Activated B cell treated with CpG ODN at 0.5 μM for 24 hours (primary cell): ENCODE measurements at regions not wholly inside any gene's neighbourhood (a gene's known extent, or its start where the extent isn't known, plus 50 kb on each side); places are given as distances from the start of the nearest gene placed in this dataset.

Experiments
- ATAC-seq: fragments of 200-7000 bp; cut with Tn5 transposase; one replicate; pipeline ENCODE4 v1.10.0; 2021; ENCODE audit warnings: low read depth, mild to moderate bottlenecking, moderate library complexity
- CTCF ChIA-PET: fragments of 350-600 bp; sonication (Branson Sonifier 250); formaldehyde crosslinking; loops from one replicate; lab custom pipeline; 2021; ENCODE audit warnings: antibody characterized with exemption; lab: Charles Lee
- POLR2A ChIA-PET: fragments of 350-600 bp; sonication (Branson Sonifier 250); formaldehyde crosslinking; loops from one replicate; lab custom pipeline; 2021; ENCODE audit warnings: antibody characterized with exemption; lab: Charles Lee
- DNase-seq: peaks from one replicate; pipeline ENCODE4 v3.0.0; 2022
- H3K27ac Mint-ChIP-seq: one replicate; pipeline ENCODE4 v1.8.0; 2020; ENCODE audit warnings: mixed read lengths
- H3K27me3 Mint-ChIP-seq: one replicate; pipeline ENCODE4 v1.8.0; 2021; ENCODE audit warnings: mixed read lengths
- H3K36me3 Mint-ChIP-seq: one replicate; pipeline ENCODE4 v1.8.0; 2021; ENCODE audit warnings: low read depth, mixed read lengths
- H3K4me1 Mint-ChIP-seq: one replicate; pipeline ENCODE4 v1.8.0; 2021; ENCODE audit warnings: mixed read lengths
- H3K4me3 Mint-ChIP-seq: one replicate; pipeline ENCODE4 v1.8.0; 2020; ENCODE audit warnings: mild to moderate bottlenecking, mixed read lengths
- H3K9me3 Mint-ChIP-seq: one replicate; pipeline ENCODE4 v1.8.0; 2020; ENCODE audit warnings: mixed read lengths
- CTCF ChIP-seq: fragments of 200-600 bp; IDR thresholded peaks from one replicate; pipeline ENCODE4 v1.8.0; 2022; ENCODE audit warnings: antibody characterized with exemption, mild to moderate bottlenecking
- intact Hi-C: fragments of 100-400 bp; cut with micrococcal nuclease; formaldehyde crosslinking; loops from one replicate; pipeline ENCODE4 v1.15.1; 2024

DNA sequence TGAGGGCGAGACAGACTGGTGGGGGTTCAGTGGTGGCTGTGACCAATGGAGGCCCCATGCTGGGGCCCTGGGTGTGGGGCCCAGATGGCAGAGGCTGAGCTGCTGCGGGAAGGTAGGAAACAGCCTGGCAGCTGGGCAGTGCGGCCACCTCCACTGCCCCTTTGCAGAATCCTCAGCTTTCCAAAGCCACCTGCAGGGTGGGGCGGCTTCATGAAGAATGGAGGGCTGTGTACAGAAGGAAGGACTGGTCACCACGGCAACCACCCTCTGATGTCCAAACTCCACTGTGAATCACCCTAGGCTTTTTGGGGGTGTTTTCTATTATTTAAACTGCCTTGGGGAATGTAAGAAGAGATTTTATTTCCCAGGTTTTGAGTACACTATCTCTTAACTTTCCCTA lies 166.3 kb upstream of the NAV2 start:
- DNase-seq (no peak), ATAC-seq (no peak)
- intact Hi-C loops, result no loop called here
- ChIA-PET POLR2A (no interaction called here), CTCF (interaction anchor here (2.4 kb wide), 1 partner anchor 11 kb away, joined by 6 read pairs; no protein-coding TSS in a partner anchor)
- H3K27me3 Mint-ChIP-seq, result peaks cover 7% of the 10 kb centered on the region
- no peak for TF ChIP-seq CTCF
- H3K9me3 Mint-ChIP-seq, result no peaks in the 10 kb centered on the region
- H3K4me1 Mint-ChIP-seq, result no peaks in the 10 kb centered on the region
- no peak overlapping the region for H3K27ac Mint-ChIP-seq
- H3K4me3 Mint-ChIP-seq, result no peak overlapping the region
- H3K36me3 Mint-ChIP-seq, result no peaks in the 10 kb centered on the region

DNA sequence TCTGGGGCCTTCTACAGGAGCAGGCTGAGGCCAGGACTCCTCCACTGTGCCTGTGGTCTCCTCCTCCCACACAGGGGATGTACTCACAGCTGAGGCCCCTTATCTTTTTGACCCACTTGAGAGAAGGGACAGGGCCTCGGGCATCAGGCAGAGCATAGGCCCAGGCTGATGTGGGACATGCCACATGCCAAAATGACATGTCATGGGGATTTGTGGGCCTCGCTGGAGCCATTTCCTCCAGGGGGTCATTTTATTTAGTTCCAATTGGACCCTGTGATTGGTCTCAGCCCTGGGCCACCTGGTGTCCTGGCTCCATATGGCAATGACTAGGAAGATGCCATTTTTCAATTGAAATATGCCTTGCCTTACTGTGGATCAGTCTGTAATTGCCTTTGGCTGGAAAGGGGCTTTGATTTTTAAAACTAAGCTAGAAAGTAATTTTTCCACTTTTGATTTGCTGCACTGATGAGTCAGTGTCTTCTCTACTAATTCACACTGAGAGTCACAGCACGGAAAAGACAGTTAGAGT lies 171.1 kb upstream of the NAV2 start:
- CTCF ChIA-PET, result no interaction called here
- H3K4me3 Mint-ChIP-seq, result no peak overlapping the region
- POLR2A ChIA-PET, result no interaction called here
- no peak overlapping the region for H3K27ac Mint-ChIP-seq
- no peak for TF ChIP-seq CTCF
- H3K9me3 Mint-ChIP-seq, result no peaks in the 10 kb centered on the region
- intact Hi-C loops, result no loop called here
- peaks cover 6% of the 10 kb centered on the region for H3K27me3 Mint-ChIP-seq
- no peaks in the 10 kb centered on the region for H3K4me1 Mint-ChIP-seq
- no peak for ATAC-seq
- no peak for DNase-seq
- no peaks in the 10 kb centered on the region for H3K36me3 Mint-ChIP-seq

DNA sequence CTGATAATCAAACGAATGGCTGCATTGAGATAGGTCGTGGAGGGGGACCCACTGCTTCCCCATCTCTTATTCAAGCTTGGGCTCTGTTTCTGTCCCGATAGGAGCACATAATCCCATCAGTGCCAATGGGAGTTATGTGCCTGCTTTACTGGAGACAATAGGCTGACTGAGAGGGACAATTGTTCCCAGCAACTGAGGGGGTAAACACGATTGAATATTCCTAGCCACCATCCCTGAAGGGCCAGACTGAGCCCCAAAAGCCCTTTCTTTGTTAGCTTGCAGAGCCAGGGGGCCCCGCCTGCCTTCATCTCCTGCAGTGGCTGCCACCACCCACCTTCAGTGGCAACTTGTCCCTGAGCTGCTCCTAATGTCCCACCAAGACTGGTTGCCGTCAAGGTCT lies 172.8 kb upstream of the NAV2 start:
- Mint-ChIP-seq H3K4me1 (no peaks in the 10 kb centered on the region), H3K9me3 (no peaks in the 10 kb centered on the region), H3K36me3 (no peaks in the 10 kb centered on the region), H3K27ac (no peak overlapping the region), H3K4me3 (no peak overlapping the region), H3K27me3 (no peaks in the 10 kb centered on the region)
- POLR2A ChIA-PET, result no interaction called here
- DNase-seq (no peak), ATAC-seq (no peak)
- CTCF ChIA-PET, result no interaction called here
- intact Hi-C loops, result no loop called here
- no peak for TF ChIP-seq CTCF

- Mint-ChIP-seq H3K9me3 (no peaks in the 10 kb centered on the region), H3K36me3 (no peaks in the 10 kb centered on the region), H3K27ac (no peak overlapping the region), H3K27me3 (no peaks in the 10 kb centered on the region), H3K4me1 (no peaks in the 10 kb centered on the region), H3K4me3 (no peak overlapping the region)
- ChIA-PET CTCF (no interaction called here), POLR2A (no interaction called here)
- intact Hi-C loops, result no loop called here
- ATAC-seq (no peak), DNase-seq (no peak)
- TF ChIP-seq CTCF, result no peak
Measured at GRCh38 chr11:19537803-19538453, 174.7 kb upstream of the NAV2 start.

DNA sequence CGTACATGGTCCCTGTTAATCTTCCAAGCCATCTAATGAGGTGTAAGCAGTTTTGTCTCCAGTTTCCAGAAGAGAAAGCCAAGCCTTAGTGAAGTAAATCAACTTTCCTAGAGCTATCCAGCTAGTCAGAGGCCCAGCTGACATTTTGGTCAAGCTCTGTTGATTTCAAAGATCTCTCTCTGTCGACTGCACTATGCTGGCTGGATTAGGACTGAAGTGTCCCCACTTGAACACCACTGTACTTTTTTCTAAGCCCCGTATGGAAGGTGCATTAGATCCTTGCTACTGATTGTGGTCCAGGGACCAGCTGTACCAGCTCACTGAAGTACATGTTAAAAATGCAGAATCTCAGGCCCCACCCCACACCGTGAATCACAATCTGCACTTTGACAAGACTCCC lies 176.5 kb upstream of the NAV2 start:
- TF ChIP-seq CTCF, result no peak
- ChIA-PET POLR2A (no interaction called here), CTCF (no interaction called here)
- intact Hi-C loops, result no loop called here
- Mint-ChIP-seq H3K27ac (no peak overlapping the region), H3K4me3 (no peak overlapping the region), H3K36me3 (no peaks in the 10 kb centered on the region), H3K9me3 (no peaks in the 10 kb centered on the region), H3K4me1 (no peaks in the 10 kb centered on the region), H3K27me3 (no peaks in the 10 kb centered on the region)
- DNase-seq (no peak), ATAC-seq (no peak)
